ENCODE measurements at regions not wholly inside any gene's neighbourhood (a gene's known extent, or its start where the extent isn't known, plus 50 kb on each side); places are given as distances from the start of the nearest gene placed in this dataset.

DNA sequence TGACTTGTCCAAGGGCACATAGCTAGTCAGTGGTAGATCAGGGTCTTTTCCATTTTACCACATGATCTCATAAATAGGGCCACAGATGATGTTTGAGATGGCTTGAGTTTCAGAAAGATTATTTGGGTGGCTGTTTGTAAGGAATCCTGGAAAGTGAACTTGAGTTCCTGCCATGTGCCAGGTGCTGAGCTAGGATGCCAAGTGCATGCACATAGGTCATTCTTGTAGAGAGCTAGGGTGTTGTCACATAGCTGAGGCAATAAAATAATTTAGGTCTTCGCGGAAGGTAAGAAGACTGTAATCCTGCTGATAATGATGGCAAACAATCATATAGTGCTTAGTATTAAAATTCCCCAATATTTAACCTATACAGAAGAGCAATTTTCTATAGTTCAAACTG is 1162.6 kb upstream of the TENM4 start:
- Mint-ChIP-seq H3K36me3 (ENCODE audit: insufficient read depth) (no peaks in the 10 kb centered on the region), H3K27me3 (no peaks in the 10 kb centered on the region), H3K27ac (no peak overlapping the region), H3K4me3 (ENCODE audit: low read depth) (no peak overlapping the region), H3K4me1 (ENCODE audit: low read depth) (peaks cover 18% of the 10 kb centered on the region), H3K9me3 (ENCODE audit: low read depth) (no peaks in the 10 kb centered on the region)
- no peak for DNase-seq (ENCODE audit: low spot score, unreplicated experiment)
- TF ChIP-seq, protein P1, sequence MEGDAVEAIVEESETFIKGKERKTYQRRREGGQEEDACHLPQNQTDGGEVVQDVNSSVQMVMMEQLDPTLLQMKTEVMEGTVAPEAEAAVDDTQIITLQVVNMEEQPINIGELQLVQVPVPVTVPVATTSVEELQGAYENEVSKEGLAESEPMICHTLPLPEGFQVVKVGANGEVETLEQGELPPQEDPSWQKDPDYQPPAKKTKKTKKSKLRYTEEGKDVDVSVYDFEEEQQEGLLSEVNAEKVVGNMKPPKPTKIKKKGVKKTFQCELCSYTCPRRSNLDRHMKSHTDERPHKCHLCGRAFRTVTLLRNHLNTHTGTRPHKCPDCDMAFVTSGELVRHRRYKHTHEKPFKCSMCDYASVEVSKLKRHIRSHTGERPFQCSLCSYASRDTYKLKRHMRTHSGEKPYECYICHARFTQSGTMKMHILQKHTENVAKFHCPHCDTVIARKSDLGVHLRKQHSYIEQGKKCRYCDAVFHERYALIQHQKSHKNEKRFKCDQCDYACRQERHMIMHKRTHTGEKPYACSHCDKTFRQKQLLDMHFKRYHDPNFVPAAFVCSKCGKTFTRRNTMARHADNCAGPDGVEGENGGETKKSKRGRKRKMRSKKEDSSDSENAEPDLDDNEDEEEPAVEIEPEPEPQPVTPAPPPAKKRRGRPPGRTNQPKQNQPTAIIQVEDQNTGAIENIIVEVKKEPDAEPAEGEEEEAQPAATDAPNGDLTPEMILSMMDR (IDR thresholded peaks at IDR 0.05; ENCODE audit: unreplicated experiment): no peak

DNA sequence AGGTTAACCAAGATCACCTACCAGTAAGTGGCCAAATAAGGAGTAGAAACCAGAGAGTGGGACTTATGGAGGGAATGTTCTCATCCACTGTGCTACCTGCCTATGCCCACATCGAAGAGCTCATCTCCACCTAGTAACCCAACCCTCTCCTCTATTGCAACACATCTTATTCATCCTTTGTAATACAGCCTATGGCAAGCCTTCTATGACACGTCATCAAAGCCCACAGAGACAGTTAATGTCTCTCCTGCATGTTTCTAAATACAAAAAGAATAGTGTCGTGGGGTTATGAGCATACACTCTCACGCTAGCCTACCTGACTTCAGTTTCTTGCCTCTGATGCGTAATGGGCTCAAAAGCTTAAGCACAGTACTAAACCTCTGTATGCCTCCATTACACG is 1158.1 kb upstream of the TENM4 start:
- Mint-ChIP-seq H3K4me3 (ENCODE audit: low read depth) (no peak overlapping the region), H3K36me3 (ENCODE audit: insufficient read depth) (no peaks in the 10 kb centered on the region), H3K4me1 (ENCODE audit: low read depth) (peaks cover 40% of the 10 kb centered on the region), H3K27ac (no peak overlapping the region), H3K27me3 (no peaks in the 10 kb centered on the region), H3K9me3 (ENCODE audit: low read depth) (no peaks in the 10 kb centered on the region)
- TF ChIP-seq, protein P1 (IDR thresholded peaks at IDR 0.05; ENCODE audit: unreplicated experiment): no peak
- DNase-seq (ENCODE audit: low spot score, unreplicated experiment): no peak

DNA sequence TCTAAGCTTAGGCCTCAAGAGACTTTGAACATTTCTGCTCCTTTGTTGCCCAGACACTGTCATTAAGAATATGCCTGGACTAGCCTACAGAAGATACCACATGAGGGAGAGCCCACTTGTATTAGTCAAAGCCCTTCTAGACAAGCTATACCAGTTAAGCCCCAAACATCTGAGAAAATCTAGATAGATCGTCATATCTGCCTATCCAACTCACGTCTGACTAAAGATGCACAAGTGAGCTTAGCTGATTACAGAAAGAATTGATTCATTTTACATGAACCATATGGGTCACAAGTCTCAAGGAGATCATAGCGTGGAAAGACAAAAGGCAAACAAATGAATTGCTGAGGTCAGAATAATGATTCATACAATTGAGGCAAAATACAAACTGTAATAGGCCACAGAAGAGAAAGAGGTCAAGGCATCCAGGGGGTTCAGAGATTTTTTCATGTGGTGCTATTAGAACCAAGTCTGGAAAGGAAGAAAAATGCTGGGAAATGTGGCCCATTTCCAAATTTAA is 1155.5 kb upstream of the TENM4 start:
- Mint-ChIP-seq H3K36me3 (ENCODE audit: insufficient read depth) (no peaks in the 10 kb centered on the region), H3K27me3 (no peaks in the 10 kb centered on the region), H3K4me1 (ENCODE audit: low read depth) (peaks cover 40% of the 10 kb centered on the region), H3K4me3 (ENCODE audit: low read depth) (no peak overlapping the region), H3K9me3 (ENCODE audit: low read depth) (no peaks in the 10 kb centered on the region), H3K27ac (no peak overlapping the region)
- DNase-seq (ENCODE audit: low spot score, unreplicated experiment): no peak
- TF ChIP-seq, protein P1 (IDR thresholded peaks at IDR 0.05; ENCODE audit: unreplicated experiment): no peak

DNA sequence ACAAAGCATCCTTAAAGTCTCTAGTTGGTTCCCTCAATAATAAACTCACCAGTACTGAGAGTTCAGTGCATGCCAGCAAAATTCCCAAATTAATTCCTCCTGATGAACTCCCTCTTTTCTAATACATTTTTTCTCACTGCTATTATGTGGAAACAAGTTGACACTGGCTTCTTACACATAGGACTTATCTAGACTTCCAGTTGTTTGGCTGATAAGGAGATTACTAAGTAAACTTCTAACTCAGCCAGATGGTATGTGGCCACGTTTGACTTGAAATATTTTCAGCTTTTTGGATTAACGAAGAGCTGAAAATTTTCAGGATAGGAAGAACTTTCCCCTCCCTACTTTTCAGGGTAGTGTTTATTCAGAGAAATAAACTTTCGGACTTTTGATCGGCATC is 1154.2 kb upstream of the TENM4 start:
- H3K4me1 Mint-ChIP-seq (ENCODE audit: low read depth): peaks cover 38% of the 10 kb centered on the region

DNA sequence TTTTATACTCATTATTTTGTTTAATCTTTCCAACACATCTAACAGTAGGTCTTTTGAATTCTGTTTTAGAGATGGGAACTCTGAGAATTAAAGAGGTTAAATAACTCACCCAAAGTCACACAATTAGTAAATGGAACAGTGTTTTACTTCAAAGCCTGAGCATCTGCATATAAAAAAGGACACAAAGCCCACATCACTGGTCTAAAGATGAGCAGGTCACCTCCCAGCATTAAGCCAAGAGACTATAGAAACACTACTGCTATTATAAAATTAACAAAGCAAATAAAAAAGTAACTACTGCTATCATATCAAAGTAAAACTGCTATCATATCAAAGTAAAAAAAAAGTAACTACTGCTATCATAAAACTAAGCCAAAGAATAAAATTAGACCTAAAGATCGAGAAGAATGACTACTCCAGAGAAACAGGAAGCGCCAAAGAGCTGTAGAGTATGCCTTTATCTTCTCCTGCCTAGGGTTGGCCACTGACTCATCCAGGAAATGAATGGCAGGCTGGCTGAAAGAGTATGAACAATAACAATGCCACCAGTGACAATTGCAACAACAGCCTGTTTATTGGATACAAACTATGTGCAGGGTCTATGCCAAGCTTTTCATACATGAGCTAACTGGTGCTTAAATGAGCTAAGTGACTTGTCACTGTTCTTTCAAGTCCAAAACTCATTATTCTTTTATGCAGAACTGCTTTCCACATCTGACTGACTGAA is 1153.0 kb upstream of the TENM4 start:
- Mint-ChIP-seq H3K4me3 (ENCODE audit: low read depth) (no peak overlapping the region), H3K27me3 (no peaks in the 10 kb centered on the region), H3K9me3 (ENCODE audit: low read depth) (peaks cover 2% of the 10 kb centered on the region), H3K36me3 (ENCODE audit: insufficient read depth) (no peaks in the 10 kb centered on the region), H3K4me1 (ENCODE audit: low read depth) (peaks cover 38% of the 10 kb centered on the region), H3K27ac (peak overlapping the region; percentile 78)
- DNase-seq (ENCODE audit: low spot score, unreplicated experiment): no peak
- TF ChIP-seq, protein P1 (IDR thresholded peaks at IDR 0.05; ENCODE audit: unreplicated experiment): no peak

More for the DNA sequence above, 1154.2 kb upstream of the TENM4 start:
- Mint-ChIP-seq H3K27me3 (no peaks in the 10 kb centered on the region), H3K9me3 (ENCODE audit: low read depth) (peaks cover 2% of the 10 kb centered on the region), H3K4me3 (ENCODE audit: low read depth) (peak overlapping the region; percentile 1), H3K27ac (peak overlapping the region; percentile 79), H3K36me3 (ENCODE audit: insufficient read depth) (no peaks in the 10 kb centered on the region)
- TF ChIP-seq, protein P1 (IDR thresholded peaks at IDR 0.05; ENCODE audit: unreplicated experiment): no peak
- DNase-seq (ENCODE audit: low spot score, unreplicated experiment): no peak

Data from progenitor cell of endocrine pancreas (in vitro differentiated cells).